Astrocyte (in vitro differentiated cells and primary cell): ENCODE measurements at regions not wholly inside any gene's neighbourhood (a gene's known extent, or its start where the extent isn't known, plus 50 kb on each side); places are given as distances from the start of the nearest gene placed in this dataset.

Source experiments
- EZH2 ChIP-seq: IDR thresholded peaks from 2 replicates; pipeline ENCODE4 v1.6.1; 2012; ENCODE audit warnings: mild to moderate bottlenecking, low read length, inconsistent platforms; ENCODE audit not compliant: insufficient read depth
- TF ChIP-seq, protein P1 (sequence below): IDR thresholded peaks from 2 replicates; pipeline ENCODE4 v1.5.1; 2011; ENCODE audit warnings: low read depth, mild to moderate bottlenecking, inconsistent platforms, low read length, moderate library complexity; ENCODE audit not compliant: insufficient read depth

DNA sequence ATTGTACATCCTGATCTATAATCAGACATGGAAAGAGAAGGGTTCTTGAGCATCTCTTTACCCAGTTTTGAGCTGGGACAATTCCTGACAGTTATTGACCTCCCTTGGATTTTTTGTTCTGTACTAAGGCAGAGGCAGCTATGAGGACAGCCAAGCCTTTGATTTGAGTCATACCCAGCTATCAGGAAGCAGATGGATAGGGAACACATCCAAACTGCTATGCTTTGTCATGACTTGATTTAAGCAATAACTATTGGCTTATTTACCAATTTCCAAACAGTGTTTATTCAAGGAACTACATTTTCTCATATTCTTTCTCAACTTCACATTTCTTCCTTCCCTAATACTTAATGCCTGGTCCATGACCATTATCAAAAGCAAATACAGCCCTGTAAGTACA lies 396.4 kb upstream of the STEAP1 start:
- TF ChIP-seq, protein P1, sequence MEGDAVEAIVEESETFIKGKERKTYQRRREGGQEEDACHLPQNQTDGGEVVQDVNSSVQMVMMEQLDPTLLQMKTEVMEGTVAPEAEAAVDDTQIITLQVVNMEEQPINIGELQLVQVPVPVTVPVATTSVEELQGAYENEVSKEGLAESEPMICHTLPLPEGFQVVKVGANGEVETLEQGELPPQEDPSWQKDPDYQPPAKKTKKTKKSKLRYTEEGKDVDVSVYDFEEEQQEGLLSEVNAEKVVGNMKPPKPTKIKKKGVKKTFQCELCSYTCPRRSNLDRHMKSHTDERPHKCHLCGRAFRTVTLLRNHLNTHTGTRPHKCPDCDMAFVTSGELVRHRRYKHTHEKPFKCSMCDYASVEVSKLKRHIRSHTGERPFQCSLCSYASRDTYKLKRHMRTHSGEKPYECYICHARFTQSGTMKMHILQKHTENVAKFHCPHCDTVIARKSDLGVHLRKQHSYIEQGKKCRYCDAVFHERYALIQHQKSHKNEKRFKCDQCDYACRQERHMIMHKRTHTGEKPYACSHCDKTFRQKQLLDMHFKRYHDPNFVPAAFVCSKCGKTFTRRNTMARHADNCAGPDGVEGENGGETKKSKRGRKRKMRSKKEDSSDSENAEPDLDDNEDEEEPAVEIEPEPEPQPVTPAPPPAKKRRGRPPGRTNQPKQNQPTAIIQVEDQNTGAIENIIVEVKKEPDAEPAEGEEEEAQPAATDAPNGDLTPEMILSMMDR: no peak
- TF ChIP-seq EZH2: no peak
